HG02588 (cell line): ENCODE measurements at regions not wholly inside any gene's neighbourhood (a gene's known extent, or its start where the extent isn't known, plus 50 kb on each side); places are given as distances from the start of the nearest gene placed in this dataset.

Experiments
- ATAC-seq: cut with Tn5 transposase; IDR thresholded peaks from one replicate; pipeline ENCODE4 v1.9.1; 2021; ENCODE audit warnings: mild to moderate bottlenecking, moderate library complexity; ENCODE audit not compliant: unreplicated experiment

DNA sequence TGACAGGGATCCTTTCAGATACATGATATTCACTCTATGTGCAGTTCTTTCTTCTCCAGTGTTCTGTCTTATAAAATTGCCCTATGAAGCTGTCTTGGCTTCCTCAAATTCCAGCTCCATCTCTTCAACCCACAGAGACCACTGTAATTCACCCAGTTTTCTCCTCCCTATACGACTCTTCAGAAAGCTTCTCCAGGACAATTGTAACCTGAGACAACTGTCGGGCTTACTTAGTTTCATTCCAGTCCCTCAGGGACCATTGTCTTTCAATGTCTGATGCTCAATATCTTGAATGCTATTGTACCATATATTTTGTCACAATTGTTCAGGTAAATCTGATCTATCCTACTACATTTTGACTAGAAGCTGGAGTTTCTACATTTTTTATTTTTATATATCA is 345.3 kb downstream of the RPL10L start:
- no peak for ATAC-seq

DNA sequence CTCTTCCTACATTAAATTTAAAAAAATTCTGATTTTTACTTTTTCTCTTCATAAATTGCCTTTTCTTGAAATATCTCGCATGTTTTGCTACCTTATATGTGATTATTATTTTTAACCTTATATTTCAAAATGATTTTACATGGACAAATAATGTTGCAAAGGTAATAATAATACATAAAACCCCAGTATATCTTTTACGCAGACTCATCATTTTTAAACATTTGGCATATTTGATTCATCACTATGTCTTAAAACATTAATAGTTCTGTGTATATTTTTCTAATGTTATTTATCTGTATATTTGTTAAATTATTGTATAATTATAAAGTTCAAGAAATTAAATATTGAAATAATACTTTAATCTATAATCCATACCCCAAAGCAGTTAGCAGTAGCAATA is 350.8 kb downstream of the RPL10L start:
- ATAC-seq, result no peak

DNA sequence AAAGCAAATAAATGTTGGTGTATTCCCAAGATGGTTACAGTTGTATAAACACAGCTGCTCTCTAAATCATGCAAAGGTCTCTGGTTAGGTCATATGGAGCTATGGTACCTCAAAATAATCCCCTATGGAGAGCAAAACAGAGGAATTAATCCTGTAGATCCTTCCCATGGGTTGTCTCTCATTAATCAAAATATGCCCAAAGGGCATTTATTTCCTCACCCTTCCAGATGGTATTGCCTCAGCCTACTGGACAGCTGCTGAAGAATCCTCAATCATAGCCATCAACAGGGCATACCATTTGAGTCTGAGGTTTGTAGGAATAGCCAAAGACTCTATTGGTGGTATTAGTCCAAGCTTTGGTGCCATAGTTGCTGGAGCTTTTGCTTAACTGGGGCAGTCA is 360.9 kb downstream of the RPL10L start:
- no peak for ATAC-seq

DNA sequence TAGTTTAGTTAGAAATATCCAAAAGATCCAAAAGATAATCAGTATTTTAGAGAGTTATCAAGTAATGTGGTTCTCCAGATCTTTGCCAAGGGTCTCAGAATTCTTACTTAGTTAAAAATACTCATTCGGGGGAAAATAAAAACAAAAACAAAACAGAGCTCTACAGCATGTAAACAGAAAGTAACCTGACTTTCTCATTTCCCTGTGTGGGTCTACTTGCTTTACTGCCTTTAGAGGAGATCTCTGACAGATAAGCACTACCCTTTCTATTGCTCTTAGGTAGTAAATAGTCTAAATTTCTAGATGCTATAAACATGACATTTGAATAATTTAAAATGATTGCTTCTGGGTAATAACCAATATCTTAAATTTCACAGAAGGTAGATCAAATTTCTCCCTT is 371.8 kb downstream of the RPL10L start:
- ATAC-seq, result no peak

DNA sequence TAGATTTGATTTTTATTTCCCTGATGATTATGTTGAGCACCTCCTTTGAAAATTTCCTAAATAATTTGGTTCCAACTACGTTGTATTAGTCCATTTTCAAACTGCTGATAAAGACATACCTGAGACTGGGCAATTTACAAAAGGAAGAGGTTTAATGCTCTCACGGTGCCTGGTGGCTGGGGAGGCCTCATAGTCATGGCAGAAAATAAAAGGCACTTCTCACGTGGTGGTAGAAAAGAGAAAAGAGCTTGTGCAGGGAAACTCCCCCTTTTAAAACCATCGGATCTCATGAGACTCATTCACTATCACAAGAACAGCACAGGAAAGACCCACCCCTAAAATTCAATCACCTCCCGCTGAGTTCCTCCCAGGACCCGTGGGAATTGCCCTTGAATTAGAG is 372.3 kb downstream of the RPL10L start:
- no peak for ATAC-seq

DNA sequence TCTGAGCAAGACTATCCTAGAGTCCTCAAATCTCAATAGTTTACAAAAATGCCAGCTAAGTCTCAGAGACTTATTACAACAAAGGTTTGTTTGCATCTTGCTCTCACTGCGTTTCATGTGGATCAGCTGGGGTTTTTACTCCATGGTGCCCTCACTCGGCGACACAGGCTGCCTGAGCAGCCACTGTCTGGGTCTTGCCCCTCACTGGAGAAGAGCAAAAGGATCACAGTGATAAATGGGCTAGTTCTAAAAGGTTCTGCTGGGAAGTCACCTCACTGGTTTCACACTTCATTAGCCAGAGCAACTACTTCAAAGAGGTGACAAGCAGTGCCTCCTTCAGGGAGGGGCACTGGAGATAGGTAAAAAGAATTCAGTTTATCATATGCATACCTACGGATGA is 392.0 kb downstream of the RPL10L start:
- ATAC-seq, result no peak

DNA sequence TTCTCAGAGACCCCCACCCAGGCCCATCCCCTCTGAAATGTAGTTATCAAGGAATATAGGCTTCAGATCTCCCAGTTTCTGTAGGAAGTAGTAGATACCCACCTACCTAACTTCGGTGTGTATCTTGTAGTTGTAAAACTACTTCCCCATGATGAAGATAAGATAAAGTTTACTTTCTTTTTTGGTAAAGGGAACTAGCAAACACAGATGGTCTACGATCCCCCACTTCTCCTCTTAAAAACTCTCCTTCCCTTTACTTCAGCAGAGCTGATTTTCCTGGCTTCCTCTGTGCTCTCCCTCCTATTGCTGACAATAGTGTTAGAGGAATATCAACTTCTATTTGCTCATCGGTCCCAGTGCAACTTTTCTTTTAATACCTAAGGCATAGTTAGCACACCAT is 395.2 kb downstream of the RPL10L start:
- ATAC-seq, result no peak

DNA sequence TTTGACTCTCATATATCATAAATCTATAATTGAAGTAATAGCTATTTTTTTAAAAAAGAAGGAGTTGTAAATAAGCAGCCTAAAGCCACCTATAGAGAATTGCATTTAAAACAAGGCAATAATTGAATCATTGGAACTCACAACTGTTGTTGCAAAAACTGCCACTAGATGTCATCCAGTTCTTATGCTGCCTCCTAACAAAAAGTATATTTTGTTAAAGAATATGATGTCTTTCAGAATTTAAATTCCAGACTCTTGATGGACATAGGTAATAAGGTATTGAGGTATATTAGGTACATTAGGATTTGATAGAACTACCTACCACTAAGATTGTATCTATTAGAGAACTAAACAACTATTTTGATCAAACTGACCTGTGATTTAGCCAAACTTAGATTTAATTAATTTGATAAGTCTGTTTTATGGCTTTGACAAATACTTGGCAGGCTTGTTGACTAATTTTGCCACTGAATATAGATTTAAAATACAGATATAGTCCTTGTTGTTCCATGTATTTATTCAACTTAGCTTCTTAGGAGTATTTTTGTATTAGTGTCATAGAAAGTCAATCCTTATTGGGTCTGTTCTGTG is 401.4 kb downstream of the RPL10L start:
- no peak for ATAC-seq

DNA sequence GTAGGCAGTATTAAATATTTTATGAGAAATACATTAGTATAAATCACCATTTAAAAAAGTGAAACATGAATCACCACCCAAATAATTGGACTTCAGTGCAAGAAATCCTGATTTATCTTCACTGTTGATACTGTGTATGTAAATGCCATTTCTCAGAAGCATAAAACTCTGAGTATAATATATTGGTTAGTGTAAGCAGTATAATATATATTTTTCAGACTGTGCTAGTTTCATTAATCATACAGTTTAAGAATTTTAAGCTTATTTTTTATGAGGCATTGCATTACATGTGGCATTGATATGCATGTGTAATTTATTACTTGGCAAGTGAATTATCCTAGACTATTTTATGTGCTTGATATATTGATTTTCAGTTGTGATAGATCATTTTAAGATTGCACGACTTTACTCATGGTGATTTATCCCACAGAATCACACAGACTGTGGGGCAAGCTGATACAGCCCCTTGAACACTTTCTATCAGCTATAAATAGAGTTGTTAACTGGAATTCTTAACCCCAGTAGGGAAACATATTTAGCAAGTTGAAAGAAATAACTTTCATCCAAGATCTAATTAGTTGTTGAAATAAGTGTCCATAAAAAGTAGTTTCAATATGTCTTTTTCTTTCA is 403.5 kb downstream of the RPL10L start:
- ATAC-seq, result no peak

DNA sequence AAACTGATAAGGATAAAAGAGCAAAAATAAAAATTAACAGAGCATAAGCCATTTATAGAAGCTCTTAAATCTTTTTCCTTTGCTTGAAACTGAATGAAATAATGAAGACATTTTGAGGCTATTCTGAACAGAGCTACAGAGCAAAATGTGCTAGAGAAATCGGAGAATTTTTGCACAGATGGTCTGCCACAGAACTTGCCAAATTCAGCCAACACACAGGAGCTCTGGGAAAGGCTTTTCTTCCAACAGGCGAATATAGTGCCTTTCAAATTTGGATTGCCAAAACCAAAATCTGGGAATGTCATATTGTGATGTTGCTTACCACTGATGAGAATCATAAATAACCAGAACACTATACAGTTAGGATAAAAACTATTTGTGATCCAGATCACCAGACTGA is 406.3 kb downstream of the RPL10L start:
- no peak for ATAC-seq

DNA sequence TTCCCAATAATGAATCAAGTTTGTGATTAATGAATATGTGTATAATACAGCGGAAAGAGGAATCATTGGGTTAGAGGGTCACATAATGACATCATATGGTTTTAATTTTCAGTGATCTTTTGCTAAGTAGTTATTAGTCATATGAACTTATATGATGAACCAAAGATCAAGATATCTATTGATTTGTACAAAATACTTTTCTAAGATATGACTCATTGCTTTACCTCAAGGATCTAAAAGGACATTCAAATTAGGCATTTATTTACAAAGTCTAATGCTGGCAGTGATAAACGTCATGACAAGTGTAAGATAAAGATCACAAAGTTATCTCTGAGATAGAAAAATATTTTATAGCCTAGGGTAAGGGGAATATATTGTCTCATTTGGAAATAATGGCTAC is 417.8 kb downstream of the RPL10L start:
- ATAC-seq, result no peak

DNA sequence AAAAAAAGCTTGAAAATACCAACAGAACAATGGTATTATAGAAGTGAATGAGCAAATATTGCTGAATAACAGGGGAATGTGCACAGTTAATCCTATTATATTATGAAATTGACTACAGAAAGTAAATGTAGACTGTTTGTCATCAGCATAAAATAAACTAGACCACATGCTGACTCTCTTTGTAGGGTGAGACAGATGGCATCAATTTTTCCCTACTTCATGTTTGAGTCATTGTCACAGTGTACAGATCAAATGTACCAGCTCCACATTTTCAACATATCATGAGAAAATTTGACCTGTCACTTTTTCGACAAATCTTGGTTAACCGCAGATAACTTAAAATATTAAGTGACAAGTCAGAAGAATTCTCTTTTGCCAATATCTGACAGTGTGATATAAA is 421.0 kb downstream of the RPL10L start:
- ATAC-seq, result no peak

DNA sequence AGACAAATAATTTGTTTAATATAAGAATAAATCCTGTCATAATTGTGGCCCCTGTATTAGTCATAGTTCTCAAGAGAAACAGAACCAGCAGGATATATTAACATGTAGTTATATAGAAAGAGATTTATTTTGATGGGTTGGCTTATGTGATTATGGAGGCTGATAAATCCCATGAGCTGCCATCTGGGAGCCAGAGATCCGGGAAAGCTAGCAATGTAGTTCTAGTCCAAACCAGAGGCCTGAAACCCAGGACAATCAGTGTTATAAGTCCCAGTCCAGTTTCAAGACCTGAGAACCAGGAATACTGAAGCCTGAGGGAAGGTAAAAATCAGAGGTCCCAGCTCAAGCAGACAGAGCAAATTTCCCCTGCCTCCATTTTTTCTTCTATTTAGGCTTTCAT is 435.8 kb downstream of the RPL10L start:
- ATAC-seq, result no peak

DNA sequence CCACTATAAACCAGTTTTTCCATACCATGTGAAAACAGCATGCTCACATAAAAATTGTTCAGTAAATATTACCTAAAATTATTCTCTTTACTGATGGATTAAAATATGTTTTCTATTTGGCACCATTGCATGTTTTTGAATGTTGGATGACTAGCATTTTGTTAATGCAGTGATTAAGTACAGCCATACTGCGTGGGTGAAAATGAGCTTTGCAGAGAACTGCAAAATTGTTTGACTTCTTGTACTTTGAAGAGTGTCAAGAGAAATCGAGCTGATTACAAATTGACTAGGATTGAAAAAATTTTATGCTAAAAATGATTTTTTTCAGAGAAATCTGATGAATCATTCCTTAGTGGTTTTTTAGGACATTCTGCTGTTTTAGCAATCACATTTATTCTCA is 452.9 kb downstream of the RPL10L start:
- ATAC-seq, result no peak

DNA sequence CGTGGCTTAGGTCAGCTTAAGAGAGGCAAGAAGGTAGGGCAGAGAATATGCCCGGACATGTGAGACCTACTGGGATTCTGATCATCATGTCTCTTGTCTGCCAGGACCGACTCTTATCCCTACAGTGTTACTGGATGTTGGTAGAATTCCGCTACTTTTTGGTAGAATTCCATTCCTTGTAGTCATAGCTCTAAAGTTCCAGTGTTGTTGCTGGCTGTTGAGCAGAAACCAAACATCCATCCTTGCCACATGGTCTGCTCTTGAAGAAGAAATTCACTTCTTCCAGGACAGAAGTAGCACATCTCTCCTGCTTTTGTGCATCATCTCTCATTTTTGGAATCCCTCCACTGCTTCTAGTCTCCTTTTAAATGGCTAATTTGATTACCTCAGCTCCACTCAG is 453.7 kb downstream of the RPL10L start:
- ATAC-seq, result no peak
